Gastrocnemius medialis (tissue), 4 donors: ENCODE measurements at regions not wholly inside any gene's neighbourhood (a gene's known extent, or its start where the extent isn't known, plus 50 kb on each side); places are given as distances from the start of the nearest gene placed in this dataset.

Experiments used
- ATAC-seq, 2 donors: fragments of 150-250 bp; one replicate each; pipeline ENCODE4 v1.9.1; 2016
- DNase-seq, 2 donors: peaks; one replicate each; pipeline ENCODE4 v3.0.0-alpha.2; 2019
- H3K27ac ChIP-seq, 4 donors: fragments of 200-600 bp; sonication (generic); 1 replicate in 1 of 4; 2 replicates in 3 of 4; pipeline ENCODE4 v1.5.1; 2016 to 2018; ENCODE audit warnings: mild to moderate bottlenecking in 2 of 4, moderate library complexity in 1 of 4
- H3K27me3 ChIP-seq, 3 donors: fragments of 200-600 bp; sonication (generic) in 2 of 3; 1 replicate in 1 of 3; 2 replicates in 2 of 3; pipeline versions ENCODE4 v1.5.1 to v1.6.0; 2016 to 2019; ENCODE audit warnings: mild to moderate bottlenecking in 1 of 3, moderate library complexity in 1 of 3
- H3K36me3 ChIP-seq, 2 donors: fragments of 200-600 bp; sonication (generic) in 1 of 2; one replicate each; pipeline ENCODE4 v1.5.1; 2017 to 2018
- H3K4me1 ChIP-seq, 2 donors: fragments of 200-600 bp; sonication (generic) in 1 of 2; one replicate each; pipeline ENCODE4 v1.5.1; 2016 to 2017; ENCODE audit warnings: mild to moderate bottlenecking in 2 of 2
- H3K4me3 ChIP-seq, 4 donors: fragments of 200-600 bp; sonication (generic) in 3 of 4; 1 replicate in 1 of 4; 2 replicates in 3 of 4; pipeline ENCODE4 v1.5.1; 2016 to 2019; ENCODE audit warnings: mild to moderate bottlenecking in 2 of 4
- H3K9me3 ChIP-seq, 3 donors: fragments of 200-600 bp; sonication (generic) in 2 of 3; 1 replicate in 1 of 3; 2 replicates in 2 of 3; pipeline ENCODE4 v1.5.1; 2016 to 2019
- POLR2A ChIP-seq, 2 donors: fragments of 450-650 bp; IDR thresholded peaks; one replicate each; pipeline ENCODE4 v1.6.1; 2017; ENCODE audit warnings: antibody characterized with exemption in 2 of 2, mild to moderate bottlenecking in 2 of 2, moderate library complexity in 2 of 2
- in situ Hi-C, 4 donors: fragments of 200-750 bp; cut with MboI; loops; one replicate each; pipeline versions ENCODE4 v1.15.0 to v1.8.0; 2017; ENCODE audit warnings: low sequenced_read_pairs in 4 of 4
- intact Hi-C: fragments of 100-400 bp; cut with DNase I; formaldehyde crosslinking; loops from one replicate; pipeline ENCODE4 v1.15.1; 2023; ENCODE audit warnings: low total_unique reads
- TF ChIP-seq, protein P1 (sequence below), 5 experiments: fragments of 450-650 bp in 3 of 5; fragments of 200-600 bp in 2 of 5; sonication (generic) in 2 of 5; IDR thresholded peaks in 4 of 5; conservative IDR thresholded peaks in 1 of 5; 1 replicate in 4 of 5; 2 replicates in 1 of 5; pipeline ENCODE4 v1.5.1; 2016 to 2019; ENCODE audit warnings: antibody characterized with exemption in 5 of 5, mild to moderate bottlenecking in 3 of 5, moderate library complexity in 3 of 5

DNA sequence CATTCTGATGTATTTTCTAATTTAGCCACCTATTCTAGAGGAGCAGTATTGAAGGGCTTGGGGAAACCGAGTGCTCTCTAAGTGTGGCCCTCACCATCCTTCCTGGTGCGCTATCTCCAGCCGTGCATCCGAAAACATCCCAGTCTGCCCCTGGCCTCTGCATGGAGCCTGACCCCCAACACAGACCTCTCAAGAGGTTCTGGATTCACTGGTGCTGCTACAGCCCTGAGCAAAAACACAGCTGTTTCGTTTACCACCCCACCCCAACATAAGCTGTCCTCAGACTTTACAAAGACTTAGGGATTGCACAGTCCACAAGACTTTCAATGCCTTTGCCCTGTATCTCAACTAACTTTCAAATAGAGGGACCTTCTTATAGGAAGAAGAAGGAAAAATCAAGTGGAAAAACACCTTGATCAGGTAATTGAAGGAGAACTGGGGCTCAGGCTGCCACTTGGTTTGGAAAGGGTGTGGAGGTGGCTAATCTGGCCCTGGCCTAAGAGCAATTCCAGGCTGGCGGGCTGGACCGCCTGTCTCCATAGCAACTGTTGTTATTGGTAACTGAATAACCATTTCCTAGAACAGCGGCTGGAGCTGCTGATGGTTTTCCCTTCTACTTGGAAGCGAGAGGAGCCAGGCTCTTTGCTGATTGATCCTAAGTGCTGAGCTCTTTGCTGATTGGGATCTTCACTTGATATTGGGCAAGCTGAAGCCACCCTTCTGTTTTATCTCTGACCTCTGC, 90.2 kb upstream of the TOX2 start:
- no peak for ATAC-seq
- TF ChIP-seq, protein P1, sequence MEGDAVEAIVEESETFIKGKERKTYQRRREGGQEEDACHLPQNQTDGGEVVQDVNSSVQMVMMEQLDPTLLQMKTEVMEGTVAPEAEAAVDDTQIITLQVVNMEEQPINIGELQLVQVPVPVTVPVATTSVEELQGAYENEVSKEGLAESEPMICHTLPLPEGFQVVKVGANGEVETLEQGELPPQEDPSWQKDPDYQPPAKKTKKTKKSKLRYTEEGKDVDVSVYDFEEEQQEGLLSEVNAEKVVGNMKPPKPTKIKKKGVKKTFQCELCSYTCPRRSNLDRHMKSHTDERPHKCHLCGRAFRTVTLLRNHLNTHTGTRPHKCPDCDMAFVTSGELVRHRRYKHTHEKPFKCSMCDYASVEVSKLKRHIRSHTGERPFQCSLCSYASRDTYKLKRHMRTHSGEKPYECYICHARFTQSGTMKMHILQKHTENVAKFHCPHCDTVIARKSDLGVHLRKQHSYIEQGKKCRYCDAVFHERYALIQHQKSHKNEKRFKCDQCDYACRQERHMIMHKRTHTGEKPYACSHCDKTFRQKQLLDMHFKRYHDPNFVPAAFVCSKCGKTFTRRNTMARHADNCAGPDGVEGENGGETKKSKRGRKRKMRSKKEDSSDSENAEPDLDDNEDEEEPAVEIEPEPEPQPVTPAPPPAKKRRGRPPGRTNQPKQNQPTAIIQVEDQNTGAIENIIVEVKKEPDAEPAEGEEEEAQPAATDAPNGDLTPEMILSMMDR (IDR thresholded peaks at IDR 0.05 in 4 of 5, conservative IDR thresholded peaks at IDR 0.05 in 1 of 5) = no peak
- no peak for TF ChIP-seq POLR2A (IDR thresholded peaks at IDR 0.05)
- no peaks in the 10 kb centered on the region for H3K36me3 ChIP-seq
- in situ Hi-C loops = loop anchor here in 1 of 4 donors (25.0 kb wide), 1 partner anchor 112 kb away; no protein-coding TSS in a partner anchor
- H3K27ac ChIP-seq = no peak overlapping the region
- H3K9me3 ChIP-seq = no peaks in the 10 kb centered on the region
- H3K4me1 ChIP-seq = no peaks in the 10 kb centered on the region
- H3K27me3 ChIP-seq = no peaks in the 10 kb centered on the region
- intact Hi-C loops = no loop called here
- H3K4me3 ChIP-seq = no peak overlapping the region
- no peak for DNase-seq

DNA sequence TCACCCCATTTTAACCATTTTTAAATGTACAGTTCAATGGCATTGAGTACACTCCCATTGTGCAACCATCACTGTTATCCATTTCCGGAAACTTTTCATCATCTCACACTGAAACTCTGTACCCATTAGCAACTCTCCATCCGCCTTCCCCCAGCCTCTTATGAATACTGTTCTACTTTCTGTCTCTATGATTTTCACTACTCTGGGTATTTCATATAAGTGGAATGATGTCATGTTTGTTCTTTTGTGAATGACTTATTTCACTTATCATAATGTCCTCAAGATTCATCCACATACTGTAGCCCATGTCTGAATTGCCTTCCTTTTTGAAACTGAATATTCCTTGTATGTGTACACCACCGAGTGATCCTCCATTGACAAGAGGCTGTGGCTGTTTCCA, 92.9 kb upstream of the TOX2 start:
- TF ChIP-seq, protein P1 (IDR thresholded peaks at IDR 0.05 in 4 of 5, conservative IDR thresholded peaks at IDR 0.05 in 1 of 5) = no peak
- no peak for TF ChIP-seq POLR2A (IDR thresholded peaks at IDR 0.05)
- intact Hi-C loops = no loop called here
- in situ Hi-C loops = loop anchor here in 1 of 4 donors (25.0 kb wide), 1 partner anchor 109 kb away; no protein-coding TSS in a partner anchor
- Histone ChIP-seq H3K27me3 (no peaks in the 10 kb centered on the region), H3K36me3 (no peaks in the 10 kb centered on the region), H3K4me3 (no peak overlapping the region), H3K27ac (no peak overlapping the region), H3K9me3 (no peaks in the 10 kb centered on the region), H3K4me1 (no peaks in the 10 kb centered on the region)
- ATAC-seq = no peak
- DNase-seq = no peak

DNA sequence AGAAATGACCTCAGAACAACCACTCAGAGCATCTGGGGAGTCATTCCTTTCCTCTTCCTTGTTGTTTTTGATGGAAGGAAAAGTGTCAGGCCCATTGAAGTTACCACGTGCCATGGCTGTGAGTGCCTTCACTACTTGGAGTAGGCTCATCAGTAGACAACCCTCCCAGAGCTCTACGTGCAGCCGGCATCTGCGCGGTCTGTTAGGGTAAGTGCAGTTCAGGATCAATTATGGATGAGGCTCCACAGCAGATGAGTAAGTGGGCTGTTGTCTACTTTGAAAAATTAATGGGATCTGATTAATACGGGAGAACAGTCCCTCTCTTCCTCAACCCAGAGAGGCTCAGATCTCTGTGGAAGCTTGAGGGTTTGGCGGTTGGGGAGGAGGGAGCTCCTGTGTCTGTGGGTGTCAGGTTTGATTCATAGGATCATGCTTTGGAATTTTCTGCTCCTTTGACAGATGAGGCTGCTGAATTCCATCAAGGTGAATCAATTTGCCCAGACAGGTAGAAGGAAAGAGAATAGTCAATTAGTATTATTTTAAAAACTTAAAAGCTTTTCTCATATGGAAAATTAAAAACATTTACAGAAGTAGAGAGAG, 93.8 kb upstream of the TOX2 start:
- intact Hi-C loops (no loop called here), in situ Hi-C loops (loop anchor here in 1 of 4 donors (25.0 kb wide), 1 partner anchor 109 kb away; no protein-coding TSS in a partner anchor)
- Histone ChIP-seq H3K27ac (no peak overlapping the region), H3K36me3 (no peaks in the 10 kb centered on the region), H3K4me3 (no peak overlapping the region), H3K27me3 (no peaks in the 10 kb centered on the region), H3K9me3 (no peaks in the 10 kb centered on the region), H3K4me1 (no peaks in the 10 kb centered on the region)
- ATAC-seq = no peak
- TF ChIP-seq, protein P1 (IDR thresholded peaks at IDR 0.05 in 4 of 5, conservative IDR thresholded peaks at IDR 0.05 in 1 of 5) = no peak
- TF ChIP-seq POLR2A (IDR thresholded peaks at IDR 0.05) = no peak
- no peak for DNase-seq

GRCh38 chr20:43812216-43812615, 85.4 kb upstream of the GTSF1L start:
- intact Hi-C loops (no loop called here), in situ Hi-C loops (loop anchor here in 1 of 4 donors (25.0 kb wide), 1 partner anchor 100 kb away; no protein-coding TSS in a partner anchor)
- peaks cover 0 to 6% (median 4%) of the 10 kb centered on the region in 3 donors for H3K9me3 ChIP-seq
- H3K4me1 ChIP-seq = no peaks in the 10 kb centered on the region
- no peak overlapping the region for H3K27ac ChIP-seq
- no peak overlapping the region for H3K4me3 ChIP-seq
- ATAC-seq (no peak), DNase-seq (no peak)
- TF ChIP-seq, protein P1 (IDR thresholded peaks at IDR 0.05 in 4 of 5, conservative IDR thresholded peaks at IDR 0.05 in 1 of 5) = no peak
- no peak for TF ChIP-seq POLR2A (IDR thresholded peaks at IDR 0.05)
- no peaks in the 10 kb centered on the region for H3K36me3 ChIP-seq
- no peaks in the 10 kb centered on the region for H3K27me3 ChIP-seq
